Stimulated activated CD8-positive, alpha-beta memory T cell treated with anti-CD3 and anti-CD28 coated beads, Interleukin-12 subunit alpha, Interleukin-12 subunit beta, amount 100 ng/mL, for 4 hours (primary cell): ENCODE measurements at regions not wholly inside any gene's neighbourhood (a gene's known extent, or its start where the extent isn't known, plus 50 kb on each side); places are given as distances from the start of the nearest gene placed in this dataset.

Source experiments
- DNase-seq: peaks from one replicate; pipeline ENCODE4 v3.0.0-alpha.2; 2020; ENCODE audit warnings: low read depth

- DNase-seq, result no peak
These were observed 55.5 kb downstream of the INHBB start for GRCh38 chr2:120401275-120402066.

DNA sequence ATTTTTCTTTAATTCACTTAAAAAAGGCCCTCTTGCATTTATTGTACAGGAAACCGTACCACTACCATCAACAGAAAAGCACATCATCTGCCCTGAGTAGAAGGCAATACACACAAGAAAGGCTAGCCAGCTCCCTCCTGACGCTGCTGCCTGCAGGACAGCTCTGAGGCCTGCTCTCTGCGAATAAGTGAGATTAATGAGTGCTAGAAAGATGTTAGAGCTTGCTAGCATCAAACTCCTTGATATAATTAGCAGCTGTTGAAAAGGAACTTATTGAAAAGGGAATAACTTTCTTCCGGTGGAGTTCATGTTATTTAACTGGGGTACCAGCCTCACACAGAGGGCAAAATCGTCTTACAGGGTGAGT lies 56.1 kb downstream of the INHBB start:
- DNase-seq, result no peak

- DNase-seq, result no peak
These were observed 56.6 kb downstream of the INHBB start for GRCh38 chr2:120402508-120402907.

GRCh38 chr2:120403261-120403660 lies 57.3 kb downstream of the INHBB start:
- no peak for DNase-seq

DNA sequence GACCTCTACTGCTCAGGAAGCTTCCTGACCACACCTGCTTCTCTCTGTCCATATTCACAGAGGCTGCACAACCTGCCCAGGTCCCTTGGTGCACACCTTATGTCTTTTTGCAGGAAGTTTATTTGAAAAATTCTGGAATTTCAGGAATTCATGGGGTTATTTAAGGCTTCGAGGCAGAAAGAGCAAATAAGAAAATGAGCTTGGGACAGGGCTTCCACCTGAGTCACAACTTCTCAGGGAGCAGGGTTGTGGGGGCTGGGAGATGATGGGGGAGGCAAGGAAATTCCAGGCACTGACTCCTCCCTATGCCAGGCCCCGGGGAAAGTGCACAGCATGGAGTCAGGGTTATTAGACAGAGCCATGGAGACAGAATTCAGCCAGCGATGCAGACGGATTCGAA lies 57.7 kb downstream of the INHBB start:
- no peak for DNase-seq

DNA sequence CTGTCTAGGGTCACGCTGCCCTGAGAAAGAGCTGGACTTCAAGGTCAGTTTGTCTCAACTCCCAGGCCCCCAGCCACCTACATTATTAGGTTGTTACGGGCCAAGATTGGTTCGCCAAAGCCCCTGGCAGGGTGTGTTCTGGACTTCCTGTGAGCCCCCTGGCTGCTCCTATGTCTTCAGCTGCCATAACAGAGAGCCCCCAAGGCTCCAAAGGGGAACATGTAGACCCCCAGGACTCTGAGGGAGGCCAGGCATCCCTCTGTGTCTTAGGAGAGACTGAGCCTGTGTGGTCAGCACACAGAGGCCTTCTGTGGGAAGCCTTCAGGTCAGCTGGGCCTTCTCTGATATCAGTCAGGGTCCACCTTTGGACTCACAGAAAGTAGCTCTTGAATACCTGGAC lies 58.3 kb downstream of the INHBB start:
- DNase-seq, result no peak

DNA sequence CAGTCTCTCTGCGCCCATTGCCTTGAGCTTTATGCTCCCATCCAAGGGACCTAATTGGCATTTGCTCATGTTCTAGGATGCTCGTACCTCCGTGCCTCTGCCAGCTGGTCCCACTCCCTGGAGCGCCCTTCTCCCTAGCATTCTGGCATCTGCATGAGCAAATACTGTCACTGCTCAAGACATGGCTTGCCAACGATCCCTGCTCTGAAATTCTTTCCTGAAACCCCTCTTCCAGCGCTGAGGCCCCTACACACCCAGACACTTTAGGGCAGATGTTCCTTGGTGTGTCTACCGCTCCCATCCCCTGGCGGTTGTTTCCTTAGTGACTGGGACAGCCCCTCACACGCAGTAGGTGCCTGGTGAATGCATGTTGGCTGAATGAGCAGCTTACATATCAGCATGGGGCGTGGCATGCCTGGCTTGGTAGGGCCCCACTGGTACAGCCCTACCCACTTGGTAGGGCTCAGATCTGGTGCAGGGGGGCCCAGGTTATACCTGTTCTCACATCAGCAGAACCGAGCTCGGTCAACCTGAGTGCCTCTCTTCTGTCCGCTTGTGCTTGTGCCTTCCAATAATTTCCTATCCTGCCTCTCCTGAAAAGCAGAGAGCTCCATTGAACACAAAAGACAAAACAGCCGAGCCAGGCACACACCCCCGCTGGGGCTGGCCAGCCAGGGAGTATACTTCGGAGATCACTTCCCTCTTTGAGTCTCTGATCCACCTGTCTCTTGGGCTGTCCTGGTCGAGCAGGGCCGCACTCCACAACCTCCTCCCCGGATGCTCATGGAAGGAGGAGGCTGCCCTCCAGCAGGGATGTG lies 59.2 kb downstream of the INHBB start:
- DNase-seq, result no peak

GRCh38 chr2:120405759-120406099 lies 59.8 kb downstream of the INHBB start:
- no peak for DNase-seq

GRCh38 chr2:120406566-120406965 lies 60.6 kb downstream of the INHBB start:
- no peak for DNase-seq

DNA sequence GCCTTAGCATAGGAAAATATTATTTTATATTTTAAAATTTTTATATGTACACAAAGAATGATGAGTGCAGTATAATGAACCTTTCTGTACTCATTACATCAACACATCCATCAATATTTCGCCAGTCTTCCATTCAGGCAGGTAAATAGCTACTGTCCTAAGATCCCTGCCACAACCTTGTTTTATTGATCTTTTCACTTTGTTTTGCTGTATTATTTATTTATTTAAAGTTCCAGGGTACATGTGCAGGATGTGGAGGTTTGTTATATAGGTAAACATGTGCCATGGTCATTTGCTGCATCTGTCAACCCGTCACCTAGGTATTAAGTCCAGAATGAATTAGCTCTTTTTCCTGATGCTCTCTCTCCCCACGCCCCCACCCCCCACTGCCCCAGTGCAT lies 64.6 kb downstream of the INHBB start:
- DNase-seq, result no peak

GRCh38 chr2:120415060-120415459 lies 69.1 kb downstream of the INHBB start:
- DNase-seq, result no peak

DNA sequence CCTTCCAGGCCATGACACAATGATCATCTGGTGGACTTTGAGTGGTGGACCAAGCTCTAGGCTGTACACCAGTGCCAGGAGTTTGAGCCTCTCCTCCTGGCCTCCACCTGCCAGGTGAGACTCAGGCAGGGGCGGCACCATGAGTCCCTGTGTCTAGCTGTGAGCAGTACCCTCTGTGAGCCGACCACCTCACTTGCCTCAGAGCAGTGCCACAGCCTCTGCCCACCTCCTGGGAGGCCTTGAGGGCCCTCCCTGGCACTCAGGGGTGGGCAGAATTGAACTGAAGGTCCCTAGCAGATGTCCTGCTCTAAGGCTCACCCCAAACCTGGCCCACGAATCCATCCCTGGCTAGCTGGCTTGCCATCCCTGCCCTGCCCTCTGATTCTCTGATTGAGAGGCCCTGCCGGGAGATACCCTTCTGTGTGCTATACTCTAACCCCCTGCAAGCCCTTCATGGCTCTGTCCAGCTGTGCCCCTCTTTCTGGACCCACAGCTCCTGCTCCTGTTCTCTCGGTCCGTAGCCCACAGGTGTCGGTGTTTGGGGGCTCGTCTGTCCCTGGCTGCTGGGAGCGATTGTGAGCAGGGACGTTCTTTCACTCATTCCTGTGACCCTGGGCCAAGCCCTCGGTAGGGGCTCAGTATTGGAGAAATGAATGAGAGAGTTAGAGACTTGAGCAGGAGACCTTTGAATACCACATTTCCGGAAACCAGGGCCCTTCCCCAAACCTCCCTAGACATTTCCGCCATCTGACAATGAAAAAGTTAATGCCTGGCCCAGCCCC lies 70.0 kb downstream of the INHBB start:
- DNase-seq, result no peak

GRCh38 chr2:120418174-120418787 lies 72.3 kb downstream of the INHBB start:
- no peak for DNase-seq

GRCh38 chr2:120419073-120419472 lies 73.1 kb downstream of the INHBB start:
- no peak for DNase-seq

DNA sequence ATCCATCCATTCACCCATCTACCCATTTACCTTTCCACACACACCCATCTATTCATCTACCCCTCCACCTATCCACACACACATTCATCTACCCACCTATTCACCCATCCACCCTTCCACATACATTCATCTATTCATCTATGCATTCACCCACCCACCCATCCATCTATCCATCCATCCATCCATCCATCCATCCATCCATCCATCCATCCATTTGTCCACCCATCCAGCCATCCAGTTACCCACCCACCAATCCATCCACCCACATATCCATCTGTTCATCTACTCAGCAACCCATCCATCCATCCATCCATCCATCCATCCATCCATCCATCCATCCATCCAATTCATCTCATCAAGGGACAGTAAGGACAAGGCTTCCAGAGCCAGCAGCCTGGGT lies 74.0 kb downstream of the INHBB start:
- DNase-seq, result no peak

GRCh38 chr2:120421126-120421829 lies 75.3 kb downstream of the INHBB start:
- no peak for DNase-seq

- DNase-seq, result no peak
These were observed 75.9 kb downstream of the INHBB start for GRCh38 chr2:120421830-120422175.

- DNase-seq, result no peak
These were observed 76.7 kb downstream of the INHBB start for GRCh38 chr2:120422465-120423160.

DNA sequence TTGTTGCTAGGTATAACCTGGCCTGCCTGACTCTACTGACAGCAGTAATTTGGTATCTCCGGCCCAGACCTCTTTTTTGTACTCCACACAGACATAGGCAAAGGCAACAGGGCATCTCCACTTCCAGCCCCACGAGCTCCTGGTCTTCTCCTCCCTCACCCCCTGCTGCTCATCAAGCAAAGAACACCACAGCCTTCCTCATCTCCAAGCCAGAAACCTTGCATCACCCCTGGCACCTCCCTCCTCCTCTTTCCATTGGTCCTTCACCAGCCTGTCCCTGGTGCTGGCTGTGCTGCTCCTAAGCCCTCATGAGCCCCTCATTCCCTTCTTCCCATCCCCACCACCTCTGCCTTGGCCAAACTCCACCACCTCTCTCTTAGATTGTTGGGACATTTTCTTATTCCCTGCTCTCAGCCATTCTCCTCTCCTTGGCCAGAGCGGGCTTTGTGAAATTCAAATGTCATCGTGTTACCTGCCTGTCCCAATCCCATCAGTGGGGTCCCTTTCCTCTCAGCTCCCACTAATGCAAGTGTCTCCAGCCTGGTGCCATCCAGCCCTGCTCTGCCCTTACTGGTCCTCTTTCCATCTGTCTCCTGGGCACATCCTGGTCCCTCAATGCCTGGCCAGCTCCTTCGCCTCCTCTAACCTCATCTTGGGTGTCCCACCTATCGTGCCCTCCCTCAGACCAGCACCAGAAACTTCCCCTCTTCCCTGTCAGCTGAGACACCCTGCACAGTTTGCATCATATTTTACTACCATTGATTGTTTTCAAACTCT lies 77.4 kb downstream of the INHBB start:
- DNase-seq, result no peak

- DNase-seq, result no peak
These were observed 78.4 kb downstream of the INHBB start for GRCh38 chr2:120424274-120424796.
